ENCODE measurements at regions not wholly inside any gene's neighbourhood (a gene's known extent, or its start where the extent isn't known, plus 50 kb on each side); places are given as distances from the start of the nearest gene placed in this dataset.

GRCh38 chr10:107740962-107741690, 576.6 kb upstream of the SORCS1 start (continued):
- TF ChIP-seq ARID4B (CRISPR knock-in tag; IDR thresholded peaks at IDR 0.05; ENCODE audit: borderline replicate concordance) = no peak
- TF ChIP-seq JUN (CRISPR knock-in tag; IDR thresholded peaks at IDR 0.05) = no peak
- TF ChIP-seq CREM (CRISPR knock-in tag; IDR thresholded peaks at IDR 0.05) = no peak
- TF ChIP-seq NFATC4 (CRISPR knock-in tag; IDR thresholded peaks at IDR 0.05) = no peak
- TF ChIP-seq SMAD3 (CRISPR knock-in tag; IDR thresholded peaks at IDR 0.05; ENCODE audit: borderline replicate concordance) = no peak
- TF ChIP-seq MXD4 (CRISPR knock-in tag; IDR thresholded peaks at IDR 0.05; ENCODE audit: borderline replicate concordance) = no peak
- TF ChIP-seq STAT6 (CRISPR knock-in tag; conservative IDR thresholded peaks at IDR 0.05; ENCODE audit: low read depth) = no peak
- TF ChIP-seq FOXK1 (CRISPR knock-in tag; IDR thresholded peaks at IDR 0.05) = no peak
- no peak for TF ChIP-seq RORB (CRISPR knock-in tag; IDR thresholded peaks at IDR 0.05)
- TF ChIP-seq MAX (CRISPR knock-in tag; IDR thresholded peaks at IDR 0.05) = no peak

GRCh38 chr10:107739951-107740350, 575.4 kb upstream of the SORCS1 start:
- ATAC-seq (no peak), DNase-seq (ENCODE audit: low spot score) (no peak)
- TF ChIP-seq MAX (CRISPR knock-in tag; IDR thresholded peaks at IDR 0.05) (no peak), ZNF423 (CRISPR knock-in tag; IDR thresholded peaks at IDR 0.05) (no peak), USF2 (CRISPR knock-in tag; IDR thresholded peaks at IDR 0.05) (no peak), ZBTB43 (CRISPR knock-in tag; IDR thresholded peaks at IDR 0.05) (no peak), TEAD4 (CRISPR knock-in tag; IDR thresholded peaks at IDR 0.05) (no peak), ATF3 (CRISPR knock-in tag; conservative IDR thresholded peaks at IDR 0.05) (no peak), ZNF263 (CRISPR knock-in tag; IDR thresholded peaks at IDR 0.05; ENCODE audit: low read depth) (no peak), IRF2 (CRISPR knock-in tag; IDR thresholded peaks at IDR 0.05; ENCODE audit: borderline replicate concordance, low read depth) (no peak), SOX15 (CRISPR knock-in tag; IDR thresholded peaks at IDR 0.05) (no peak), ETV6 (CRISPR knock-in tag; IDR thresholded peaks at IDR 0.05) (no peak), ZBTB21 (CRISPR knock-in tag; IDR thresholded peaks at IDR 0.05; ENCODE audit: borderline replicate concordance) (no peak), ZNF138 (CRISPR knock-in tag; conservative IDR thresholded peaks at IDR 0.05) (no peak), HMGXB4 (CRISPR knock-in tag; IDR thresholded peaks at IDR 0.05) (no peak)
- Mint-ChIP-seq H3K27me3 (ENCODE audit: low read depth) (no peaks in the 10 kb centered on the region), H3K27ac (no peak overlapping the region), H3K36me3 (no peaks in the 10 kb centered on the region), H3K9me3 (peaks cover 14% of the 10 kb centered on the region), H3K4me1 (no peaks in the 10 kb centered on the region), H3K4me3 (no peak overlapping the region)
- POLR2A ChIA-PET = no interaction called here
- CTCF ChIA-PET = no interaction called here

All from WTC11 (cell line).